Mesenchymal stem cell (in vitro differentiated cells and primary cell): ENCODE measurements at regions not wholly inside any gene's neighbourhood (a gene's known extent, or its start where the extent isn't known, plus 50 kb on each side); places are given as distances from the start of the nearest gene placed in this dataset.

Experiments
- DNase-seq: peaks from one replicate; pipeline ENCODE4 v3.0.0-alpha.2; 2013
- H2AFZ ChIP-seq: one replicate; pipeline ENCODE4 v1.6.1; 2013; ENCODE audit warnings: low read depth, mild to moderate bottlenecking, control low read depth, inconsistent platforms, low read length, moderate library complexity
- H2AK5ac ChIP-seq: 2 replicates; pipeline ENCODE4 v1.6.1; 2013; ENCODE audit warnings: low read length, moderate library complexity, mild to moderate bottlenecking, inconsistent platforms; ENCODE audit not compliant: severe bottlenecking
- H2BK120ac ChIP-seq: one replicate; pipeline ENCODE4 v1.6.1; 2013; ENCODE audit warnings: low read depth, mild to moderate bottlenecking, inconsistent platforms, low read length, moderate library complexity
- H2BK12ac ChIP-seq, 2 experiments: one replicate each; pipeline ENCODE4 v1.6.1; 2013; ENCODE audit warnings: inconsistent platforms in 2 of 2, low read length in 2 of 2, mild to moderate bottlenecking in 2 of 2, moderate library complexity in 2 of 2, control low read depth in 1 of 2
- H2BK15ac ChIP-seq: one replicate; pipeline ENCODE4 v1.6.1; 2013; ENCODE audit warnings: mild to moderate bottlenecking, low read depth, inconsistent platforms; ENCODE audit not compliant: poor library complexity, severe bottlenecking
- H2BK5ac ChIP-seq: 2 replicates; pipeline ENCODE4 v1.6.1; 2013; ENCODE audit warnings: low read depth, mild to moderate bottlenecking, low read length, control low read depth, inconsistent platforms; ENCODE audit not compliant: poor library complexity, severe bottlenecking
- H3K14ac ChIP-seq, 2 experiments: one replicate each; pipeline ENCODE4 v1.6.1; 2013; ENCODE audit warnings: inconsistent platforms in 2 of 2, low read length in 2 of 2, control low read depth in 1 of 2, mild to moderate bottlenecking in 1 of 2, moderate library complexity in 1 of 2
- H3K18ac ChIP-seq, 2 experiments: one replicate each; pipeline ENCODE4 v1.6.1; 2013; ENCODE audit warnings: inconsistent platforms in 2 of 2, low read length in 2 of 2, control low read depth in 1 of 2, low read depth in 1 of 2, mild to moderate bottlenecking in 1 of 2
- H3K23ac ChIP-seq, 2 experiments: one replicate each; pipeline ENCODE4 v1.6.1; 2013; ENCODE audit warnings: inconsistent platforms in 2 of 2, low read length in 2 of 2, mild to moderate bottlenecking in 2 of 2, moderate library complexity in 2 of 2, control low read depth in 1 of 2
- H3K27ac ChIP-seq: 2 replicates; pipeline ENCODE4 v1.5.1; 2013; ENCODE audit warnings: mild to moderate bottlenecking, moderate library complexity, low read length, control low read depth, inconsistent platforms; ENCODE audit not compliant: poor library complexity, severe bottlenecking
- H3K27me3 ChIP-seq, 2 experiments: 2 replicates each; pipeline versions ENCODE4 v1.6.1 to v1.7.0; 2013; ENCODE audit warnings: low read length in 2 of 2, mild to moderate bottlenecking in 2 of 2, moderate library complexity in 2 of 2, control low read depth in 1 of 2, inconsistent platforms in 1 of 2; ENCODE audit not compliant: control insufficient read depth in 1 of 2, insufficient read depth in 1 of 2
- H3K36me3 ChIP-seq, 2 experiments: 2 replicates each; pipeline versions ENCODE4 v1.6.1 to v1.7.0; 2013; ENCODE audit warnings: low read length in 2 of 2, control low read depth in 1 of 2, inconsistent platforms in 1 of 2, low read depth in 1 of 2, mild to moderate bottlenecking in 1 of 2; ENCODE audit not compliant: insufficient read depth in 2 of 2, control insufficient read depth in 1 of 2
- H3K4ac ChIP-seq, 2 experiments: one replicate each; pipeline ENCODE4 v1.6.1; 2013; ENCODE audit warnings: inconsistent platforms in 2 of 2, low read length in 2 of 2, mild to moderate bottlenecking in 2 of 2, moderate library complexity in 2 of 2, control low read depth in 1 of 2, low read depth in 1 of 2
- H3K4me1 ChIP-seq: 2 replicates; pipeline ENCODE4 v1.6.1; 2013; ENCODE audit warnings: low read depth, low read length, control low read depth; ENCODE audit not compliant: control insufficient read depth, insufficient read depth
- H3K4me2 ChIP-seq: 2 replicates; pipeline ENCODE4 v1.6.1; 2013; ENCODE audit warnings: low read length, mild to moderate bottlenecking, inconsistent platforms; ENCODE audit not compliant: poor library complexity, severe bottlenecking
- H3K4me3 ChIP-seq, 2 experiments: 2 replicates each; pipeline versions ENCODE4 v1.5.1 to v1.7.0; 2013; ENCODE audit warnings: low read length in 2 of 2, mild to moderate bottlenecking in 2 of 2, control low read depth in 1 of 2, low read depth in 1 of 2; ENCODE audit not compliant: insufficient read depth in 1 of 2
- H3K79me1 ChIP-seq: replicated peaks from 2 replicates; pipeline ENCODE4 v1.6.1; 2013; ENCODE audit warnings: mild to moderate bottlenecking, control low read depth, low read length, inconsistent platforms; ENCODE audit not compliant: poor library complexity, severe bottlenecking
- H3K9ac ChIP-seq: 2 replicates; pipeline ENCODE4 v1.7.0; 2013; ENCODE audit warnings: mild to moderate bottlenecking, low read length, moderate library complexity
- H3K9me3 ChIP-seq: 2 replicates; pipeline ENCODE4 v1.7.0; 2013; ENCODE audit warnings: mild to moderate bottlenecking, low read length; ENCODE audit not compliant: control insufficient read depth
- H4K8ac ChIP-seq: one replicate; pipeline ENCODE4 v1.6.1; 2013; ENCODE audit warnings: inconsistent platforms, mild to moderate bottlenecking, low read length, moderate library complexity
- H4K91ac ChIP-seq: one replicate; pipeline ENCODE4 v1.6.1; 2013; ENCODE audit warnings: mild to moderate bottlenecking, low read length, inconsistent platforms
- WGBS: methylation state at CpG from one replicate; pipeline ENCODE4 v1.1.7; 2013; ENCODE audit warnings: mixed read lengths; 5-methylcytosine and 5-hydroxymethylcytosine counted together

GRCh38 chr9:2255128-2255527, 240.0 kb downstream of the SMARCA2 start:
- no peaks in the 10 kb centered on the region for H3K9me3 ChIP-seq
- no peak overlapping the region for H2BK5ac ChIP-seq
- WGBS, result 84% methylated on average over 10 of the region's 10 CpGs
- H3K36me3 ChIP-seq, result no peaks in the 10 kb centered on the region
- H3K4me3 ChIP-seq, result no peak overlapping the region
- no peaks in the 10 kb centered on the region for H3K4me1 ChIP-seq
- no peak overlapping the region for H2AFZ ChIP-seq
- no peak overlapping the region for H3K14ac ChIP-seq
- no peak overlapping the region for H2BK12ac ChIP-seq
- H3K79me1 ChIP-seq, result no peaks in the 10 kb centered on the region
- DNase-seq, result no peak
- no peak overlapping the region for H4K91ac ChIP-seq
- no peak overlapping the region for H3K18ac ChIP-seq
- H3K4ac ChIP-seq, result no peak overlapping the region
- H3K27ac ChIP-seq, result no peak overlapping the region
- H2BK15ac ChIP-seq, result no peak overlapping the region
- no peak overlapping the region for H3K9ac ChIP-seq
- peaks cover 0 to 3% of the 10 kb centered on the region in 2 experiments for H3K27me3 ChIP-seq
- no peak overlapping the region for H2BK120ac ChIP-seq
- no peak overlapping the region for H3K23ac ChIP-seq
- no peak overlapping the region for H3K4me2 ChIP-seq
- no peak overlapping the region for H4K8ac ChIP-seq
- no peak overlapping the region for H2AK5ac ChIP-seq

- H3K27me3 ChIP-seq, result peaks cover 0 to 3% of the 10 kb centered on the region in 2 experiments
- no peaks in the 10 kb centered on the region for H3K9me3 ChIP-seq
- H3K9ac ChIP-seq, result no peak overlapping the region
- no peak overlapping the region for H3K27ac ChIP-seq
- no peak overlapping the region for H4K91ac ChIP-seq
- DNase-seq, result no peak
- no peak overlapping the region for H3K4me2 ChIP-seq
- H3K23ac ChIP-seq, result no peak overlapping the region
- H3K36me3 ChIP-seq, result no peaks in the 10 kb centered on the region
- no peak overlapping the region for H2BK15ac ChIP-seq
- H3K4me1 ChIP-seq, result peaks cover 3% of the 10 kb centered on the region
- no peak overlapping the region for H2BK120ac ChIP-seq
- no peak overlapping the region for H2BK12ac ChIP-seq
- H3K18ac ChIP-seq, result no peak overlapping the region
- no peak overlapping the region for H4K8ac ChIP-seq
- no peak overlapping the region for H3K4me3 ChIP-seq
- no peak overlapping the region for H3K4ac ChIP-seq
- no peak overlapping the region for H2AK5ac ChIP-seq
- no peaks in the 10 kb centered on the region for H3K79me1 ChIP-seq
- no peak overlapping the region for H2BK5ac ChIP-seq
- no peak overlapping the region for H3K14ac ChIP-seq
- whole genome bisulfite sequencing, result 89% methylated on average over 5 of the region's 6 CpGs
- no peak overlapping the region for H2AFZ ChIP-seq
These were observed 242.2 kb downstream of the SMARCA2 start for GRCh38 chr9:2257248-2257929.

GRCh38 chr9:2260417-2261306, 245.5 kb downstream of the SMARCA2 start:
- Histone ChIP-seq H3K9ac (peak overlapping the region; percentile 36), H3K27me3 (peaks cover 0 to 3% of the 10 kb centered on the region in 2 experiments), H3K79me1 (no peaks in the 10 kb centered on the region), H3K36me3 (no peaks in the 10 kb centered on the region), H2BK15ac (no peak overlapping the region), H3K18ac (no peak overlapping the region), H3K14ac (no peak overlapping the region), H2AFZ (no peak overlapping the region), H4K8ac (no peak overlapping the region), H3K23ac (no peak overlapping the region), H3K27ac (no peak overlapping the region), H3K4me1 (peaks cover 3% of the 10 kb centered on the region), H3K4me2 (no peak overlapping the region), H2BK12ac (no peak overlapping the region), H2AK5ac (no peak overlapping the region), H3K9me3 (peaks cover 7% of the 10 kb centered on the region), H2BK120ac (no peak overlapping the region), H4K91ac (no peak overlapping the region), H3K4me3 (no peak overlapping the region), H3K4ac (no peak overlapping the region), H2BK5ac (no peak overlapping the region)
- 83% methylated on average over 3 of the region's 3 CpGs for WGBS
- no peak for DNase-seq

DNA sequence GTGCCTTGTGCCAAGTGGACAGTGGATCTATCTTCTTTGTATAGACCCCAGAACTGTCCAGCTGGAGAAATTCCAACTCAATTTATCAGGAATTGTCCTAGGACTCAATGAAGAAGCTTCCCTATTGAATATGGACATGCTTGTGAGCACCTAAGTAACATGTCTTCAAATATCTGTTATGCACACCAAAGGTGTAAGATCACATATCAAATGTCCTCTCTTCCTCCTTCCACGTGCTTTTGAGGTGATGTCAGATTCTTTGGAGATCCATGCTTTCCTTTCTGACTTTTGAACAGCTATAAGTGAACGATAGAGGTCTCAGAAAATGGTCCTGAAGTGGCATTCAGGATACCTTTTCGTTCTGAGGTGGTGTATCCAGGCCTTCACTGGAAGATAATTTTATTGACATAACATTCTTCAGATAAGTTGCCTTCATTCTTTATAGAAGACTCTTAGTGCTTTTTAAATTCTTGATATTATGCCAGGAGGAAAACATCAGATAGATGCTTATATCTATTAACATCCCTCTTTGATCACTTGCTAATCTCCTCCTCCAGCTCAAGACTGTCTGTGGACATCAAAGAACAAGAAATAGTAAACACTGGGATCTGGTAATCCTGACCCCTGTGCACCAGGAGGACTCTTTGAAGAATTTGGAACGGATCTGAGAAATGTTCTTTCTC, 246.4 kb downstream of the SMARCA2 start:
- Histone ChIP-seq H3K23ac (no peak overlapping the region), H3K18ac (no peak overlapping the region), H3K9me3 (peaks cover 7% of the 10 kb centered on the region), H2BK12ac (no peak overlapping the region), H3K4me2 (no peak overlapping the region), H3K79me1 (no peaks in the 10 kb centered on the region), H2BK120ac (no peak overlapping the region), H3K4me3 (no peak overlapping the region), H3K4ac (no peak overlapping the region), H3K4me1 (peaks cover 3% of the 10 kb centered on the region), H3K36me3 (no peaks in the 10 kb centered on the region), H4K91ac (no peak overlapping the region), H3K14ac (no peak overlapping the region), H3K27me3 (no peaks in the 10 kb centered on the region), H3K27ac (no peak overlapping the region), H2BK15ac (no peak overlapping the region), H2BK5ac (no peak overlapping the region), H2AK5ac (no peak overlapping the region), H4K8ac (no peak overlapping the region), H2AFZ (no peak overlapping the region), H3K9ac (no peak overlapping the region)
- DNase-seq, result no peak
- 83% methylated on average over 2 of the region's 4 CpGs for WGBS
